AG10803 (cell line): ENCODE measurements at regions not wholly inside any gene's neighbourhood (a gene's known extent, or its start where the extent isn't known, plus 50 kb on each side); places are given as distances from the start of the nearest gene placed in this dataset.

Source experiments
- DNase-seq: peaks from one replicate; pipeline ENCODE4 v3.0.0; 2010; ENCODE audit warnings: low read depth
- H3K4me3 ChIP-seq: 2 replicates; pipeline ENCODE4 v1.5.1; 2011; ENCODE audit warnings: mild to moderate bottlenecking, low read length, control low read depth
- CTCF ChIP-seq: conservative IDR thresholded peaks from 2 replicates; pipeline ENCODE4 v1.5.1; 2011; ENCODE audit warnings: mild to moderate bottlenecking, low read length, control low read depth, inconsistent platforms

GRCh38 chr6:154591234-154591633, 80.7 kb upstream of the CNKSR3 start:
- no peak for DNase-seq
- H3K4me3 ChIP-seq = no peak overlapping the region
- TF ChIP-seq CTCF = no peak

- TF ChIP-seq CTCF = no peak
- DNase-seq = no peak
- no peak overlapping the region for H3K4me3 ChIP-seq
These were observed 81.8 kb upstream of the CNKSR3 start for GRCh38 chr6:154592199-154592860.

DNA sequence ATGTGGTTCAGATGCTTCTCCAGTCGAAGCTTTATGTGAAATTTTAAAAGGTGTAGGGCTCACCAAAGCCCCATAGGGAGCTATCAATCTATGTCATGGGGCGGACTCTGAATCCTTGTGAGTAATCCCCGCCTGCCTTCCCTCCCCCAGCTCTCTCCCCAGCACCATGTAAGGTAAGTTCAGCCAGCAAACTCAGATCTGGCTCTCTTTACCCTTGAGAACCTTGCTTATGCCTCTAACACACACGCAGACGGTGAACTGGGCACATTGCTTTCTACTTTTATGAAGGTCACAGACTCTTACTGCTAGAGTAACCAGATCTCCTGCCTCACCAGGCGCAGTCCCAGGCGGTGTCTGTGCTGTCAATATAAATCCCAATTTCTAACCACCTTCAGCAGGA, 82.6 kb upstream of the CNKSR3 start:
- no peak overlapping the region for H3K4me3 ChIP-seq
- TF ChIP-seq CTCF = no peak
- no peak for DNase-seq

GRCh38 chr6:154594496-154595198, 84.2 kb upstream of the CNKSR3 start:
- no peak for DNase-seq
- TF ChIP-seq CTCF = no peak
- no peak overlapping the region for H3K4me3 ChIP-seq

DNA sequence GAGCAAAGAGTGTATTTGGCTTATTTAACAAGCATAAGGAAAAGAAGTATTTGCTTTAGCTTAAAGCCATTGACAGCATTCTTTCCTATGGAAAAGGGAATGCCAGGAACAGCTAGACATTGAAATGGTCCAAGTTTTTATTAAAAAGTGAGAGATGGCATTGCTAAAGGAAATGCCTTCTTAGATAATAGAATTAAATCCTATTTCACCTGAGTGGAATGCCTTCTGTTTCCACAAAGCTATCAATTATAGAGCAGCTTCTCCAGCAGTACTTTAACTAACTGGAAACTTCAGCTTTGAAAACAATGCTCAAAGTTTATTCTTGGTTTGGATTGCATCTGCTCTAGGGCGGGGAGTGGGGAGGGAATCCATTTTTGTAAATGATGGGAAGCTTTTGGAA, 85.1 kb upstream of the CNKSR3 start:
- TF ChIP-seq CTCF = no peak
- H3K4me3 ChIP-seq = no peak overlapping the region
- no peak for DNase-seq

DNA sequence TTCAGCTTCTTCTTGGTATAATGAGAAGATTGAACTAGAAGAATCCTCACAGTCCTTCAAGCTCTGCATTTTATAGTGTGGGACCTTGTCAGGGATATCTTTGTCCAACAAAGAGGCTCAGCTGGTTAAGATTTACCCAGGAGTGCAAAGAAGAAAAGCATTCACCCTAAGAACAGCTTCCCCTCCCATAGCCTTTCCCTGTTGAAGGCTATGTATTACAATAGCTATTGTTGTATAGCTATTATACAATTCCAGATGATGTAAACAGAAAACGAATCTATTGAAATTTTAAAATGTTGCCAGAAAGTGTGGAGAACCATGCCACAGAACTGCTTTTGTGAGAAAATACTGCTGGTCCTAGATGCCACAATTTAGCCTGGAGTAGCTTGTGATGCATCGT, 85.5 kb upstream of the CNKSR3 start:
- no peak overlapping the region for H3K4me3 ChIP-seq
- DNase-seq = no peak
- TF ChIP-seq CTCF = no peak

DNA sequence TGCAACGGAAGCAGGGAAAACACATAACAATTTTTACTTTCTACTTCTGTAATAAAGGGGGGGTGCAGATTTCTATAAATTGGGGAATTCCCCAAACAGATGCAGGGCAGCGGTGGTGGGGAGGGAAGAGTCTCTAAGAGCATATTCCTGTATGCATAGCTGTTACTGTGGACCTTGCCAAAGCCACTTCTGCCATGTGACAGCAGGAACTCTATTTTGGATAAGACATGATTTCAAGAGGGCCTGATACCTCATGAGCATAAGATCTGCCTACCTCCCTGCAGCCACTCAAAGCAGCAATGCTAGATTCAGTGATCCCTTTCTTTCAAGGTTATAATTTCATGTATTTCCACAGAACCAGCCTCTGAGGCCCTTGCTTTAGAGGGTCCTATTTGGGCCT, 86.2 kb upstream of the CNKSR3 start:
- no peak overlapping the region for H3K4me3 ChIP-seq
- no peak for TF ChIP-seq CTCF
- no peak for DNase-seq
